ENCODE measurements at regions not wholly inside any gene's neighbourhood (a gene's known extent, or its start where the extent isn't known, plus 50 kb on each side); places are given as distances from the start of the nearest gene placed in this dataset.

DNA sequence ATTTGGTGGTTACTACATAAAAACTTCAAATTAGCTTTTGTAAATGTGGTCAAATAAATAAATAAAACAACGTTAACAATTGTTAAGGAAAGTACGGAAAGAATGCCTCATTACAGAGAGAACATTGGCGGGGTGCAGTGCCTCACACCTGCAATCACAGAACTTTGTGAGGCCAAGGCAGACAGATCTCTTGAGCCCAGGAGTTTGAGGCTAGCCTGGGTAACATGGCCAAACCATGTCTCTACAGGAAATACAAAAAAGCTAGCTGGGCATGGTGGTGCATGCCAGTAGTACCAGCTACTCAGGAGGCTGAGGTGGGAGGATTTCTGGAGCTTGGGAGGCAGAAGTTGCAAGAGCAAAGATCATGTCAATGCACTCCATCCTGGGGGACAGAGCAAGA, 59.4 kb upstream of the VPREB1 start:
- TF ChIP-seq, protein P1, sequence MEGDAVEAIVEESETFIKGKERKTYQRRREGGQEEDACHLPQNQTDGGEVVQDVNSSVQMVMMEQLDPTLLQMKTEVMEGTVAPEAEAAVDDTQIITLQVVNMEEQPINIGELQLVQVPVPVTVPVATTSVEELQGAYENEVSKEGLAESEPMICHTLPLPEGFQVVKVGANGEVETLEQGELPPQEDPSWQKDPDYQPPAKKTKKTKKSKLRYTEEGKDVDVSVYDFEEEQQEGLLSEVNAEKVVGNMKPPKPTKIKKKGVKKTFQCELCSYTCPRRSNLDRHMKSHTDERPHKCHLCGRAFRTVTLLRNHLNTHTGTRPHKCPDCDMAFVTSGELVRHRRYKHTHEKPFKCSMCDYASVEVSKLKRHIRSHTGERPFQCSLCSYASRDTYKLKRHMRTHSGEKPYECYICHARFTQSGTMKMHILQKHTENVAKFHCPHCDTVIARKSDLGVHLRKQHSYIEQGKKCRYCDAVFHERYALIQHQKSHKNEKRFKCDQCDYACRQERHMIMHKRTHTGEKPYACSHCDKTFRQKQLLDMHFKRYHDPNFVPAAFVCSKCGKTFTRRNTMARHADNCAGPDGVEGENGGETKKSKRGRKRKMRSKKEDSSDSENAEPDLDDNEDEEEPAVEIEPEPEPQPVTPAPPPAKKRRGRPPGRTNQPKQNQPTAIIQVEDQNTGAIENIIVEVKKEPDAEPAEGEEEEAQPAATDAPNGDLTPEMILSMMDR (IDR thresholded peaks at IDR 0.05): no peak
- ChIA-PET POLR2A (interaction anchor here (1.3 to 1.4 kb wide), 2 partner anchors 11 to 74 kb away, joined by 4 read pairs; no protein-coding TSS in a partner anchor), CTCF (interaction anchor here (0.8 to 4.7 kb wide), 4 partner anchors 11 to 74 kb away, joined by 3 to 27 read pairs (median 6); no protein-coding TSS in a partner anchor)
- H3K27me3 Mint-ChIP-seq: no peaks in the 10 kb centered on the region
- intact Hi-C loops (cut with micrococcal nuclease): no loop called here
- peaks cover 15% of the 10 kb centered on the region for H3K4me1 Mint-ChIP-seq
- no peak overlapping the region for H3K4me3 Mint-ChIP-seq
- H3K27ac Mint-ChIP-seq: no peak overlapping the region
- H3K36me3 Mint-ChIP-seq (ENCODE audit: low read depth): peaks cover 3% of the 10 kb centered on the region
- ATAC-seq (ENCODE audit: low read depth) (no peak), DNase-seq (no peak)
- H3K9me3 Mint-ChIP-seq: no peaks in the 10 kb centered on the region

DNA sequence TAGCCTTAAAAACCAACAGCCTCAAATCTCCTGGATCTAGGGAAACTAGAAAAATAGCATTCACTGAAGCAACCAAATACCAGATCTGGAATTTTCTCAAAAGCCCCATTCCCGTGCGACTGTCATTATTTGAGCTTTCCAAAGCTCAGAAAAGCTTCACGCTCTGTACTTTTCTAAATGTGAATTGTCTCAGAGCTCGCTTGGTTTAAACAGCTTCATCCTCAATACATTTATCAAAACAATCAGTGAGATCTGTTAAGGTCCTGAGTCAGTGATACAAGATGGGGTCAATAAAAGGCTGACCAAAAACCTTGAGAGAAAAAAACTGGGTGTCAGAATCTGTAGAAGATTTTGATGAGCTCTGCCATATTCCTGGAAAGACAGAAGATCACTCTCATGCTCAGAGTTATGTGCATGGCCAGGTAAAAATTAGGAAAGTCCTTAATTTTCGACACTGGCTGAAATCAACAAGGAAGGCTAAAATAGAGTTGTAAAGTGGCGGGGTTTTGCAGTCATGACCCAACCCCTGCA, 60.2 kb upstream of the VPREB1 start:
- Mint-ChIP-seq H3K4me3 (no peak overlapping the region), H3K27me3 (no peaks in the 10 kb centered on the region), H3K4me1 (peaks cover 17% of the 10 kb centered on the region), H3K27ac (no peak overlapping the region), H3K36me3 (ENCODE audit: low read depth) (peaks cover 3% of the 10 kb centered on the region), H3K9me3 (no peaks in the 10 kb centered on the region)
- ATAC-seq (ENCODE audit: low read depth) (no peak), DNase-seq (no peak)
- TF ChIP-seq, protein P1 (IDR thresholded peaks at IDR 0.05): no peak
- ChIA-PET POLR2A (interaction anchor here (1.1 to 1.4 kb wide), 2 partner anchors 12 to 17 kb away, joined by 3 to 4 read pairs; no protein-coding TSS in a partner anchor), CTCF (interaction anchor here (1.2 to 4.7 kb wide), 5 partner anchors 12 to 74 kb away, joined by 3 to 27 read pairs (median 7); no protein-coding TSS in a partner anchor)
- intact Hi-C loops (cut with micrococcal nuclease): no loop called here

DNA sequence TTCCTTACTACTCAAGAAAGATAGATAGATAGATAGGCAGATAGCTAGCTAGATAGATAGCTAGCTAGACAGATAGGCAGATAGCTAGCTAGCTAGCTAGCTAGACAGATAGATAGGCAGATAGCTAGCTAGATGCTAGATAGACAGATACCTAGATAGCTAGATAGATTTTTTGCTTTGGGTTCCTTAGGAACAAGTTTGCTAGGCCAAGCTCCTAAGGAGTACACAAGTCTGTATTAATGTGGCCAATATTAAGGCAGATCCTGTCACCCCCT, 61.7 kb upstream of the VPREB1 start:
- ChIA-PET CTCF (interaction anchor here (1.7 to 4.7 kb wide), 3 partner anchors 11 to 18 kb away, joined by 4 to 27 read pairs (median 8); no protein-coding TSS in a partner anchor), POLR2A (interaction anchor here (0.9 to 1.8 kb wide), 3 partner anchors 12 to 19 kb away, joined by 4 to 5 read pairs (median 4); no protein-coding TSS in a partner anchor)
- intact Hi-C loops (cut with micrococcal nuclease): loop anchor here (2.0 kb wide), 1 partner anchor 14 kb away; no protein-coding TSS in a partner anchor
- Mint-ChIP-seq H3K4me1 (peaks cover 31% of the 10 kb centered on the region), H3K4me3 (no peak overlapping the region), H3K27ac (no peak overlapping the region), H3K27me3 (no peaks in the 10 kb centered on the region), H3K36me3 (ENCODE audit: low read depth) (peaks cover 3% of the 10 kb centered on the region), H3K9me3 (no peaks in the 10 kb centered on the region)
- no peak for DNase-seq
- TF ChIP-seq, protein P1 (IDR thresholded peaks at IDR 0.05): no peak
- ATAC-seq (ENCODE audit: low read depth): no peak

DNA sequence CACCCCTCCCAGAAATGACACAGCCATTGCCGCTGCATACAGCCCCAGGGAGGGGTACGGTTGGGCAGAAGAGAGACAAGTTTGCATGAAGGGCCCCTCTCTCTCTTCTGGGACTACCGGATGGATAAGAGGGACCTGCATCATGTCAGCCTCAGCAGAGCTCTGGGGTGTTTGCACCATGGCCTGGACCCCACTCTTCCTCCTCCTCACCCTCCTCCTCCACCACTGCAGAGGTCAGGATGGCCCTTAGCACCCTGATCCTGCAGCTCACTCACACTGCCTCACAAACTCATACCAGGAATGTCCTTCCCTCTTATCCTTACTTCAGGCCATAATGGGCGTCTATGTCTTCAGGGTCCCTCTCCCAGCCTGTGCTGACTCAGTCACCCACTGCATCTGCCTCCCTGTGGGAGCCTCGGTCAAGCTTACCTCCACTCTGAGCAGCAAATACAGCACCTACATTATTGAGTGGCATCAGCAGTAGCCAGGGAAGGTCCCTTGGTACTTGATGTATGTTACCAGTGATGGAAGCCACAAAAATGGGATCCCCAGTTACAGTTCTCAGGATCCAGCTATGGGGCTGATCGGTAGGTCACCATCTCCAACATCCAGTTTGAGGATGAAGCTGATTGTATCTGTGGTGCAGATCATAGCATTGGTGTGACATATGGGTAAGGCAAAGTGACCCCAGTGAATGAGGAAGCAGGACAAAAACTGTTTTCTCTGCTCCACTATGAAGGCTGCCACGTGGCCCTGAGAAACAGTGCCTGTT, 62.2 kb upstream of the VPREB1 start:
- no peak overlapping the region for H3K4me3 Mint-ChIP-seq
- peaks cover 3% of the 10 kb centered on the region for H3K36me3 Mint-ChIP-seq (ENCODE audit: low read depth)
- H3K27ac Mint-ChIP-seq: no peak overlapping the region
- DNase-seq (no peak), ATAC-seq (ENCODE audit: low read depth) (no peak)
- TF ChIP-seq, protein P1 (IDR thresholded peaks at IDR 0.05): no peak
- peaks cover 31% of the 10 kb centered on the region for H3K4me1 Mint-ChIP-seq
- H3K27me3 Mint-ChIP-seq: no peaks in the 10 kb centered on the region
- ChIA-PET POLR2A (interaction anchor here (0.9 to 1.8 kb wide), 3 partner anchors 11 to 19 kb away, joined by 4 to 5 read pairs (median 4); no protein-coding TSS in a partner anchor), CTCF (interaction anchor here (1.1 to 4.7 kb wide), 5 partner anchors 11 to 19 kb away, joined by 3 to 27 read pairs (median 4); no protein-coding TSS in a partner anchor)
- no peaks in the 10 kb centered on the region for H3K9me3 Mint-ChIP-seq
- intact Hi-C loops (cut with micrococcal nuclease): loop anchor here (2.0 kb wide), 1 partner anchor 14 kb away; no protein-coding TSS in a partner anchor

DNA sequence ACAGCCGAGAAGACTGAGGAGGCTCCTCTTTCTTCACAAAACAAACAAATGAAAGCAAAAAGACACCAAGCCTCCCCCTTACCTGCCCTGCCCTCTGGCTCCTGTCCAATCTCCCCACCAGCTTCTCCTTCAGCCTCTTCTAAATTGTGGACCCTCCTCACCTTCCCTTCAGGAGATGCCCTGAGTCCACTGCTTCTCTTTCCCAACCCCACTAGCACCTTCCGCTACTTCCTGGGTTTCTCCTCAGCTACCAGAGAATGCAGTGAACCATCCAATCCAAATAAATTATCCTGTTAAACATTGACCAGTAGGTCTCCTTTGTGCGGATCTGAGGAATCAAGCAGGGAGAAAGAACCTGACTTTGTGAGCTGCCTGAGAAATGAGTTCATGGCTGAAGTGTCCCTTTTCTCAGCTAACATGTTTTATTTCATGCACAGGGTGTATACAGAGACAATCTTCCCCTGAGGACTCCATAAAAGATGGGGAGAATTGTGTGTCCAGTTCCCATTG, 63.2 kb upstream of the VPREB1 start:
- TF ChIP-seq, protein P1 (IDR thresholded peaks at IDR 0.05): no peak
- Mint-ChIP-seq H3K27me3 (no peaks in the 10 kb centered on the region), H3K9me3 (no peaks in the 10 kb centered on the region), H3K4me1 (peaks cover 36% of the 10 kb centered on the region), H3K27ac (no peak overlapping the region), H3K4me3 (no peak overlapping the region), H3K36me3 (ENCODE audit: low read depth) (peaks cover 3% of the 10 kb centered on the region)
- POLR2A ChIA-PET: interaction anchor here (0.5 to 1.6 kb wide), 3 partner anchors 13 to 336 kb away, joined by 3 to 4 read pairs (median 4); no protein-coding TSS in a partner anchor
- CTCF ChIA-PET: interaction anchor here (1.1 to 1.2 kb wide), 3 partner anchors 10 to 20 kb away, joined by 3 to 4 read pairs (median 3); no protein-coding TSS in a partner anchor
- intact Hi-C loops (cut with micrococcal nuclease): no loop called here
- no peak for ATAC-seq (ENCODE audit: low read depth)
- DNase-seq: no peak

Data from activated B cell treated with CpG ODN at 0.5 μM for 24 hours (primary cell).